ENCODE measurements at regions not wholly inside any gene's neighbourhood (a gene's known extent, or its start where the extent isn't known, plus 50 kb on each side); places are given as distances from the start of the nearest gene placed in this dataset.

DNA sequence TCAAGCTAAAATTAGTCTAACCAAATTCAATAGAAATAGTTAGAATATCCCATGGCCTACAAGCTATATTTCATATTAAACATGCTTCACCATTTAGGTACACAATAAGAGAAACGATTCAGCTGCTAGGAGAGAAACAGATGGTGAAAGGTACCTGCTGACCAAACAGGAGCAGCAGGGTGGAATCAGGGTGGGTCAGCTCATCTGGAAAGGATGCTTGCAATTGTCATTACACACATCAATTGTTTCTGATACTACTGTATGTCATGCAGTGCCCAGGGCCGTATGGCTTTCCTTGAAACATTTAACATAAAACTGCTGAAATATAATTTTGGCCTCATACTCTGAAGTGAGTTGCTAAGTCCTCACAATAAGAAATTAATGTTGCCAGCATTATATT, 776.0 kb downstream of the DACH1 start:
- TF ChIP-seq, protein P1, sequence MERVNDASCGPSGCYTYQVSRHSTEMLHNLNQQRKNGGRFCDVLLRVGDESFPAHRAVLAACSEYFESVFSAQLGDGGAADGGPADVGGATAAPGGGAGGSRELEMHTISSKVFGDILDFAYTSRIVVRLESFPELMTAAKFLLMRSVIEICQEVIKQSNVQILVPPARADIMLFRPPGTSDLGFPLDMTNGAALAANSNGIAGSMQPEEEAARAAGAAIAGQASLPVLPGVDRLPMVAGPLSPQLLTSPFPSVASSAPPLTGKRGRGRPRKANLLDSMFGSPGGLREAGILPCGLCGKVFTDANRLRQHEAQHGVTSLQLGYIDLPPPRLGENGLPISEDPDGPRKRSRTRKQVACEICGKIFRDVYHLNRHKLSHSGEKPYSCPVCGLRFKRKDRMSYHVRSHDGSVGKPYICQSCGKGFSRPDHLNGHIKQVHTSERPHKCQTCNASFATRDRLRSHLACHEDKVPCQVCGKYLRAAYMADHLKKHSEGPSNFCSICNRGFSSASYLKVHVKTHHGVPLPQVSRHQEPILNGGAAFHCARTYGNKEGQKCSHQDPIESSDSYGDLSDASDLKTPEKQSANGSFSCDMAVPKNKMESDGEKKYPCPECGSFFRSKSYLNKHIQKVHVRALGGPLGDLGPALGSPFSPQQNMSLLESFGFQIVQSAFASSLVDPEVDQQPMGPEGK (CRISPR knock-in tag; IDR thresholded peaks at IDR 0.05; ENCODE audit: borderline replicate concordance): no peak
- TF ChIP-seq ZNF565 (CRISPR knock-in tag; conservative IDR thresholded peaks at IDR 0.05; ENCODE audit: low read depth): no peak
- TF ChIP-seq GLIS3 (CRISPR knock-in tag; IDR thresholded peaks at IDR 0.05): no peak
- no peak for TF ChIP-seq BACH2 (CRISPR knock-in tag; IDR thresholded peaks at IDR 0.05; ENCODE audit: borderline replicate concordance)
- TF ChIP-seq, protein P2, sequence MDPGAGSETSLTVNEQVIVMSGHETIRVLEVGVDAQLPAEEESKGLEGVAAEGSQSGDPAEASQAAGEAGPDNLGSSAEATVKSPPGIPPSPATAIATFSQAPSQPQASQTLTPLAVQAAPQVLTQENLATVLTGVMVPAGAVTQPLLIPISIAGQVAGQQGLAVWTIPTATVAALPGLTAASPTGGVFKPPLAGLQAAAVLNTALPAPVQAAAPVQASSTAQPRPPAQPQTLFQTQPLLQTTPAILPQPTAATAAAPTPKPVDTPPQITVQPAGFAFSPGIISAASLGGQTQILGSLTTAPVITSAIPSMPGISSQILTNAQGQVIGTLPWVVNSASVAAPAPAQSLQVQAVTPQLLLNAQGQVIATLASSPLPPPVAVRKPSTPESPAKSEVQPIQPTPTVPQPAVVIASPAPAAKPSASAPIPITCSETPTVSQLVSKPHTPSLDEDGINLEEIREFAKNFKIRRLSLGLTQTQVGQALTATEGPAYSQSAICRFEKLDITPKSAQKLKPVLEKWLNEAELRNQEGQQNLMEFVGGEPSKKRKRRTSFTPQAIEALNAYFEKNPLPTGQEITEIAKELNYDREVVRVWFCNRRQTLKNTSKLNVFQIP (CRISPR knock-in tag; IDR thresholded peaks at IDR 0.05; ENCODE audit: borderline replicate concordance, low read depth): no peak
- TF ChIP-seq, protein P3, sequence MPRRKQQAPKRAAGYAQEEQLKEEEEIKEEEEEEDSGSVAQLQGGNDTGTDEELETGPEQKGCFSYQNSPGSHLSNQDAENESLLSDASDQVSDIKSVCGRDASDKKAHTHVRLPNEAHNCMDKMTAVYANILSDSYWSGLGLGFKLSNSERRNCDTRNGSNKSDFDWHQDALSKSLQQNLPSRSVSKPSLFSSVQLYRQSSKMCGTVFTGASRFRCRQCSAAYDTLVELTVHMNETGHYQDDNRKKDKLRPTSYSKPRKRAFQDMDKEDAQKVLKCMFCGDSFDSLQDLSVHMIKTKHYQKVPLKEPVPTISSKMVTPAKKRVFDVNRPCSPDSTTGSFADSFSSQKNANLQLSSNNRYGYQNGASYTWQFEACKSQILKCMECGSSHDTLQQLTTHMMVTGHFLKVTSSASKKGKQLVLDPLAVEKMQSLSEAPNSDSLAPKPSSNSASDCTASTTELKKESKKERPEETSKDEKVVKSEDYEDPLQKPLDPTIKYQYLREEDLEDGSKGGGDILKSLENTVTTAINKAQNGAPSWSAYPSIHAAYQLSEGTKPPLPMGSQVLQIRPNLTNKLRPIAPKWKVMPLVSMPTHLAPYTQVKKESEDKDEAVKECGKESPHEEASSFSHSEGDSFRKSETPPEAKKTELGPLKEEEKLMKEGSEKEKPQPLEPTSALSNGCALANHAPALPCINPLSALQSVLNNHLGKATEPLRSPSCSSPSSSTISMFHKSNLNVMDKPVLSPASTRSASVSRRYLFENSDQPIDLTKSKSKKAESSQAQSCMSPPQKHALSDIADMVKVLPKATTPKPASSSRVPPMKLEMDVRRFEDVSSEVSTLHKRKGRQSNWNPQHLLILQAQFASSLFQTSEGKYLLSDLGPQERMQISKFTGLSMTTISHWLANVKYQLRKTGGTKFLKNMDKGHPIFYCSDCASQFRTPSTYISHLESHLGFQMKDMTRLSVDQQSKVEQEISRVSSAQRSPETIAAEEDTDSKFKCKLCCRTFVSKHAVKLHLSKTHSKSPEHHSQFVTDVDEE (CRISPR knock-in tag; IDR thresholded peaks at IDR 0.05): no peak

Measured in SK-N-SH treated with all-trans-retinoic acid at 6 μM for 48 hours (cell line).